Fibroblast of lung (primary cell): ENCODE measurements at regions not wholly inside any gene's neighbourhood (a gene's known extent, or its start where the extent isn't known, plus 50 kb on each side); places are given as distances from the start of the nearest gene placed in this dataset.

Experiments
- DNase-seq, 2 donors: peaks; one replicate each; pipeline versions ENCODE4 v3.0.0 to v3.0.0-alpha.2; 2010; ENCODE audit warnings: low read depth in 2 of 2
- H2AFZ ChIP-seq: 2 replicates; pipeline ENCODE4 v1.5.1; 2012; ENCODE audit warnings: low read length, control low read depth, inconsistent platforms
- H3K27ac ChIP-seq: 2 replicates; pipeline ENCODE4 v1.5.1; 2011; ENCODE audit warnings: low read length, control low read depth; ENCODE audit not compliant: insufficient read depth
- H3K27me3 ChIP-seq: 2 replicates; pipeline ENCODE4 v1.5.1; 2011; ENCODE audit warnings: mild to moderate bottlenecking, low read length; ENCODE audit not compliant: control insufficient read depth, insufficient read depth
- H3K36me3 ChIP-seq: 2 replicates; pipeline ENCODE4 v1.5.1; 2011; ENCODE audit warnings: low read length; ENCODE audit not compliant: control insufficient read depth, insufficient read depth
- H3K4me1 ChIP-seq: 2 replicates; pipeline ENCODE4 v1.5.1; 2011; ENCODE audit warnings: low read length; ENCODE audit not compliant: control insufficient read depth, insufficient read depth; ENCODE audit errors: extremely low read depth
- H3K4me2 ChIP-seq: 2 replicates; pipeline ENCODE4 v1.5.1; 2011; ENCODE audit warnings: low read length, control low read depth; ENCODE audit not compliant: insufficient read depth; ENCODE audit errors: extremely low read depth
- H3K4me3 ChIP-seq, 4 experiments: fragments of 200-600 bp in 1 of 4; sonication (generic) in 1 of 4; replicated peaks in 1 of 4; 2 replicates each; pipeline ENCODE4 v1.5.1; 2011 to 2016; ENCODE audit warnings: low read length in 4 of 4, low read depth in 3 of 4, mild to moderate bottlenecking in 3 of 4, control low read depth in 2 of 4, inconsistent platforms in 1 of 4, mixed read lengths in 1 of 4; ENCODE audit not compliant: insufficient read depth in 1 of 4; ENCODE audit errors: control extremely low read depth in 1 of 4
- H3K79me2 ChIP-seq: 2 replicates; pipeline ENCODE4 v1.5.1; 2012; ENCODE audit warnings: mild to moderate bottlenecking, low read length, inconsistent platforms; ENCODE audit not compliant: control insufficient read depth, insufficient read depth
- H3K9ac ChIP-seq: 2 replicates; pipeline ENCODE4 v1.5.1; 2011; ENCODE audit warnings: mild to moderate bottlenecking, low read length, control low read depth; ENCODE audit not compliant: insufficient read depth
- H3K9me3 ChIP-seq: 2 replicates; pipeline ENCODE4 v1.5.1; 2012; ENCODE audit warnings: low read depth, low read length; ENCODE audit not compliant: control insufficient read depth, insufficient read depth
- H4K20me1 ChIP-seq: 2 replicates; pipeline ENCODE4 v1.5.1; 2011; ENCODE audit warnings: low read length; ENCODE audit not compliant: control insufficient read depth, insufficient read depth; ENCODE audit errors: extremely low read depth
- EZH2 ChIP-seq: IDR thresholded peaks from 2 replicates; pipeline ENCODE4 v1.5.1; 2012; ENCODE audit warnings: low read length, control low read depth, mild to moderate bottlenecking; ENCODE audit errors: missing control alignments
- TF ChIP-seq, protein P1 (sequence below), 2 donors: IDR thresholded peaks in 1 of 2; conservative IDR thresholded peaks in 1 of 2; 1 replicate in 1 of 2; 2 replicates in 1 of 2; pipeline ENCODE4 v1.5.1; 2011 to 2012; ENCODE audit warnings: low read length in 2 of 2, control low read depth in 1 of 2, inconsistent platforms in 1 of 2, low read depth in 1 of 2, mild to moderate bottlenecking in 1 of 2

DNA sequence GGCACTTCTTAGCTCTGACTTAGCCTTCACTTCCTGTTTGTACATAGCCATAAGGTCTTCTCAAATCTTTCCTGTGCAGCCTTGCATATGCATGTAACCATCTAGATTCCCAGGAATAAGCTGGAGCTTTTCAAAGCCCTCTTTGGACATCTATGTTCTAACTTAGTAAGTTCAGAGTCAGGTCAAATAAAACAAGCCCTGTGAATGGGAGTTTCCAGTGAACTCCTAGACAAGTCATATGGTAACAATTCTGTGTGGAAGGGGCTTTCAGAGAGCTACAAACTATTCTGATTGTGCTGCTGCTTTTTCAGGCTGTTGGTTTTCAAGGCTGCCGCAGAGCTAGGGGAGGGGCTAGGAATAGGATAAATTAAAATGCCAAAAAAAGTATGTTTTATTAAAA, 208.4 kb upstream of the AKR1E2 start:
- Histone ChIP-seq H3K79me2 (no peaks in the 10 kb centered on the region), H2AFZ (no peak overlapping the region), H3K4me3 (no peak overlapping the region), H3K9ac (no peak overlapping the region), H3K27me3 (no peaks in the 10 kb centered on the region), H3K27ac (no peak overlapping the region), H3K4me2 (no peak overlapping the region), H3K36me3 (no peaks in the 10 kb centered on the region), H3K4me1 (no peaks in the 10 kb centered on the region), H3K9me3 (no peaks in the 10 kb centered on the region), H4K20me1 (no peaks in the 10 kb centered on the region)
- TF ChIP-seq, protein P1, sequence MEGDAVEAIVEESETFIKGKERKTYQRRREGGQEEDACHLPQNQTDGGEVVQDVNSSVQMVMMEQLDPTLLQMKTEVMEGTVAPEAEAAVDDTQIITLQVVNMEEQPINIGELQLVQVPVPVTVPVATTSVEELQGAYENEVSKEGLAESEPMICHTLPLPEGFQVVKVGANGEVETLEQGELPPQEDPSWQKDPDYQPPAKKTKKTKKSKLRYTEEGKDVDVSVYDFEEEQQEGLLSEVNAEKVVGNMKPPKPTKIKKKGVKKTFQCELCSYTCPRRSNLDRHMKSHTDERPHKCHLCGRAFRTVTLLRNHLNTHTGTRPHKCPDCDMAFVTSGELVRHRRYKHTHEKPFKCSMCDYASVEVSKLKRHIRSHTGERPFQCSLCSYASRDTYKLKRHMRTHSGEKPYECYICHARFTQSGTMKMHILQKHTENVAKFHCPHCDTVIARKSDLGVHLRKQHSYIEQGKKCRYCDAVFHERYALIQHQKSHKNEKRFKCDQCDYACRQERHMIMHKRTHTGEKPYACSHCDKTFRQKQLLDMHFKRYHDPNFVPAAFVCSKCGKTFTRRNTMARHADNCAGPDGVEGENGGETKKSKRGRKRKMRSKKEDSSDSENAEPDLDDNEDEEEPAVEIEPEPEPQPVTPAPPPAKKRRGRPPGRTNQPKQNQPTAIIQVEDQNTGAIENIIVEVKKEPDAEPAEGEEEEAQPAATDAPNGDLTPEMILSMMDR (conservative IDR thresholded peaks at IDR 0.05 in 1 of 2, IDR thresholded peaks at IDR 0.05 in 1 of 2; ENCODE audit: low read depth in 1 of 2, low read length in 2 of 2), result no peak
- no peak for TF ChIP-seq EZH2
- no peak for DNase-seq

DNA sequence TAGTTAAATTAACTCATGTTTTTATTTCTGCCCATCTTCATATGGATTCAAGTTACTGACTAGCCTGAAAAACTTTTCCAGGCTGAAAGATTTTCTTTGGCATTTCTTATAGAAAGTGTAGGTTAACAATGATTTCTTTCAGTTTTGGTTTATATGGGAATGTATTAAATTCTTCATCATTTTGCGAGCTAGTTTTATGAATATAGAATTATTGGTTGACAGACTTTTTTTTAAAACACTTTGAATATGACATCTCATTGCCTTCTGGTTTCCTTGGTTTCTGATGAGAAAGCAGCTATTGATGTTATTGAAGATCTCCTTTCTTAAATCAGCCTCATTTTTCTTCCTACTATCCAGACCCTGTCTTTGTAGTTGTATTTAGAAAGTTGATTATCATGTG, 211.0 kb upstream of the AKR1E2 start:
- no peak overlapping the region for H3K4me3 ChIP-seq
- H3K4me2 ChIP-seq, result no peak overlapping the region
- H4K20me1 ChIP-seq, result no peaks in the 10 kb centered on the region
- TF ChIP-seq EZH2, result no peak
- TF ChIP-seq, protein P1 (conservative IDR thresholded peaks at IDR 0.05 in 1 of 2, IDR thresholded peaks at IDR 0.05 in 1 of 2; ENCODE audit: low read depth in 1 of 2, low read length in 2 of 2), result no peak
- no peak overlapping the region for H3K27ac ChIP-seq
- no peaks in the 10 kb centered on the region for H3K27me3 ChIP-seq
- no peaks in the 10 kb centered on the region for H3K36me3 ChIP-seq
- H3K4me1 ChIP-seq, result no peaks in the 10 kb centered on the region
- H2AFZ ChIP-seq, result no peak overlapping the region
- H3K9me3 ChIP-seq, result no peaks in the 10 kb centered on the region
- no peak for DNase-seq
- H3K9ac ChIP-seq, result no peak overlapping the region
- no peaks in the 10 kb centered on the region for H3K79me2 ChIP-seq

- no peaks in the 10 kb centered on the region for H3K79me2 ChIP-seq
- no peak for TF ChIP-seq EZH2
- TF ChIP-seq, protein P1 (conservative IDR thresholded peaks at IDR 0.05 in 1 of 2, IDR thresholded peaks at IDR 0.05 in 1 of 2; ENCODE audit: low read depth in 1 of 2, low read length in 2 of 2), result no peak
- no peak overlapping the region for H2AFZ ChIP-seq
- no peaks in the 10 kb centered on the region for H4K20me1 ChIP-seq
- no peaks in the 10 kb centered on the region for H3K9me3 ChIP-seq
- H3K4me2 ChIP-seq, result no peak overlapping the region
- no peak overlapping the region for H3K4me3 ChIP-seq
- no peaks in the 10 kb centered on the region for H3K36me3 ChIP-seq
- H3K27ac ChIP-seq, result no peak overlapping the region
- H3K27me3 ChIP-seq, result no peaks in the 10 kb centered on the region
- no peaks in the 10 kb centered on the region for H3K4me1 ChIP-seq
- H3K9ac ChIP-seq, result no peak overlapping the region
- DNase-seq, result no peak
Measured at GRCh38 chr10:4609251-4609650, 216.8 kb upstream of the AKR1E2 start.
